Astrocyte of the spinal cord (primary cell): ENCODE measurements at regions not wholly inside any gene's neighbourhood (a gene's known extent, or its start where the extent isn't known, plus 50 kb on each side); places are given as distances from the start of the nearest gene placed in this dataset.

Source experiments
- DNase-seq: peaks from one replicate; pipeline ENCODE4 v3.0.0; 2011; ENCODE audit warnings: low read depth, low spot score
- H3K4me3 ChIP-seq: 2 replicates; pipeline ENCODE4 v1.5.1; 2011; ENCODE audit warnings: low read depth, mild to moderate bottlenecking, low read length, moderate library complexity
- CTCF ChIP-seq: IDR thresholded peaks from 2 replicates; pipeline ENCODE4 v1.5.1; 2012; ENCODE audit warnings: low read depth, mild to moderate bottlenecking, low read length, inconsistent platforms
- in situ Hi-C: cut with HindIII; loops from 2 replicates; pipeline ENCODE4 v1.10.0; 2017; ENCODE audit warnings: low sequenced_read_pairs

GRCh38 chr1:30618335-30618747 is 105.0 kb downstream of the MATN1 start:
- TF ChIP-seq CTCF: no peak
- DNase-seq: no peak
- no peak overlapping the region for H3K4me3 ChIP-seq
- in situ Hi-C loops: no loop called here

DNA sequence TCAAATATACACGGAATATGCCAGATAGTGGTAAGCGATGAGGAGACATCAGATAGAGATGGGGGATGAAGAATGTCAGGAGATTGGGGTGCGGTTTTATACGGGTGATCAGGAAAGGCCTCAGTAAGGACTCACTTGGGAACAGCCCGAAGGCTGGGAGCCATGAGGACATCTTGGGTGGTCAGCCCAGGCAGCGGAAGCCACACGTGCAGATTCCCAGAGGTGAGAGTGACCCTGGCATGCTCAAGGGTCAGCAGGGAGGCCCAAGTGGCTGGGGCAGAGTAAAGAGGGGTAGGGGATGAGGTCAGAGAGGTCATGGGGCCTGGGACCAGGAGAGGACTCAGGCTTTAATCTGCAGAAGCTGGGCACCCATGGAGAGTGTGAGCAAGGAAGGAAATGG is 106.6 kb downstream of the MATN1 start:
- in situ Hi-C loops: no loop called here
- no peak for TF ChIP-seq CTCF
- H3K4me3 ChIP-seq: no peak overlapping the region
- no peak for DNase-seq

DNA sequence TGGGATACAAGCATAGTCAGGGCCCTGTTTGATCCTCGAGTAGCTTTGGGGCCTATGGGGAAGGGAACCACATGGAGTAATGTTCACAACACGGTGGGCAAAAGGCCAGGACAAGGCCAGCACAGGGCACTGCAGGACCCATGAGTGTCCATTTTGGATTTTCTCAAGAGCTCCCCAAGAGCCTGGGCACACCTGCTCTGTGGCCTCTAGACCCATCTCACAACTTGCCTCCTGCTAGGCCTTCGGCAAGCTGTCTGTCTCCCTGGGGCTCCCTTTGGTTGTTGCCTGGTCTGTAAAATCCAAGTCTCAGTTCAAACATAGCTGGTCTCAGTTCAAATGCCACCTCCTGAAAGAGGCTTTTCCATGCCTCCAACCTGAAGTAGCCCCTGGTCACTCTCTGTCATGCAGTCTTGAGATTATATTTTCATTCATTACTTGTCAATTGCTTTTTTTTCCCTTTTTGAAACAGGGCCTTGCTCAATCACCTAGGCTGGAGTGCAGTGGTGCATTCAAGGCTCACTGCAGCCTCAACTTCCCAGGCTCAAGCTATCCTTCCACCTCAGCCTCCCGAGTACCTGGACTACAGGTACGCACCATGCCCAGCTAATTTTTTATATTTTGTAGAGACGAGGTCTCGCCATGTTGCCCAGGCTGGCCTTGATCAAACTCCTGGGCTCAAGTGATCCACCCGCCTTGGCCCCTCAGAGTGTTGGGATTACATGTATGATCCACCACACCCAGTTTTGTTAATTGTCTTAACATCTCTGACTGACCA is 107.4 kb downstream of the MATN1 start:
- no peak overlapping the region for H3K4me3 ChIP-seq
- no peak for DNase-seq
- in situ Hi-C loops: no loop called here
- no peak for TF ChIP-seq CTCF

- no peak for DNase-seq
- TF ChIP-seq CTCF: no peak
- H3K4me3 ChIP-seq: no peak overlapping the region
- in situ Hi-C loops: no loop called here
Observed at GRCh38 chr1:30615076-30615795, 108.1 kb downstream of the MATN1 start.

GRCh38 chr1:30613188-30613587 is 110.2 kb downstream of the MATN1 start:
- no peak for TF ChIP-seq CTCF
- in situ Hi-C loops: no loop called here
- H3K4me3 ChIP-seq: no peak overlapping the region

GRCh38 chr1:30612536-30613065 is 110.8 kb downstream of the MATN1 start:
- no peak for TF ChIP-seq CTCF
- no peak for DNase-seq
- no peak overlapping the region for H3K4me3 ChIP-seq
- in situ Hi-C loops: no loop called here

More at GRCh38 chr1:30613188-30613587, 110.2 kb downstream of the MATN1 start:
- no peak for DNase-seq
